MCF 10A (cell line): ENCODE measurements at regions not wholly inside any gene's neighbourhood (a gene's known extent, or its start where the extent isn't known, plus 50 kb on each side); places are given as distances from the start of the nearest gene placed in this dataset.

Source experiments
- BruUV-seq: library from RNA; stranded (reverse); fragments of 400-500 nt; replicated peaks from 2 replicates; lab custom pipeline; 2021; lab: Mats Ljungman, UMichigan
- CTCF ChIA-PET: fragments of 300-600 bp; sonication (Branson Sonifier 250); formaldehyde crosslinking; extraction: SDS; loops from one replicate; lab custom pipeline; 2021; ENCODE audit warnings: antibody characterized with exemption, inconsistent platforms; lab: Yijun Ruan, JAX
- POLR2A ChIA-PET: fragments of 300-600, 350-650 bp; sonication (Branson Sonifier 250); formaldehyde crosslinking; extraction: SDS; loops from one replicate; lab custom pipeline; 2020; ENCODE audit warnings: antibody characterized with exemption, inconsistent platforms; lab: Yijun Ruan, JAX
- DNase-seq: peaks from one replicate; pipeline ENCODE4 v3.0.0-alpha.2; 2018; ENCODE audit not compliant: unreplicated experiment
- H3K27ac Mint-ChIP-seq: one replicate; pipeline ENCODE4 v1.8.0; 2022; ENCODE audit warnings: mild to moderate bottlenecking, low read depth, mixed read lengths; ENCODE audit not compliant: unreplicated experiment
- H3K27me3 Mint-ChIP-seq: one replicate; pipeline ENCODE4 v1.8.0; 2022; ENCODE audit warnings: mixed read lengths; ENCODE audit not compliant: insufficient read depth, unreplicated experiment
- H3K36me3 Mint-ChIP-seq: one replicate; pipeline ENCODE4 v1.8.0; 2022; ENCODE audit warnings: mild to moderate bottlenecking, moderate library complexity, mixed read lengths; ENCODE audit not compliant: insufficient read depth, unreplicated experiment
- H3K4me1 Mint-ChIP-seq: one replicate; pipeline ENCODE4 v1.8.0; 2022; ENCODE audit warnings: mixed read lengths; ENCODE audit not compliant: insufficient read depth, unreplicated experiment
- H3K4me3 Mint-ChIP-seq: one replicate; pipeline ENCODE4 v1.8.0; 2022; ENCODE audit warnings: mild to moderate bottlenecking, moderate library complexity, mixed read lengths; ENCODE audit not compliant: unreplicated experiment
- H3K9me3 Mint-ChIP-seq: one replicate; pipeline ENCODE4 v1.8.0; 2022; ENCODE audit warnings: mixed read lengths; ENCODE audit not compliant: unreplicated experiment
- intact Hi-C: fragments of 100-400 bp; cut with micrococcal nuclease; formaldehyde crosslinking; loops from 2 replicates; pipeline ENCODE4 v1.14.1; 2022
- TF ChIP-seq, protein P1 (sequence below): fragments of 200-600 bp; IDR thresholded peaks from one replicate; pipeline ENCODE4 v1.8.0; 2022; ENCODE audit warnings: antibody characterized with exemption, mild to moderate bottlenecking; ENCODE audit not compliant: unreplicated experiment

GRCh38 chr2:42893047-42893758 is 100.8 kb upstream of the HAAO start:
- BruUV-seq: no TSS peak
- ChIA-PET CTCF (interaction anchor here (1.2 kb wide), 1 partner anchor 65 kb away, joined by 4 read pairs; no protein-coding TSS in a partner anchor), POLR2A (no interaction called here)
- Mint-ChIP-seq H3K27ac (no peak overlapping the region), H3K4me3 (no peak overlapping the region), H3K36me3 (no peaks in the 10 kb centered on the region), H3K27me3 (no peaks in the 10 kb centered on the region), H3K9me3 (no peaks in the 10 kb centered on the region), H3K4me1 (peaks cover 6% of the 10 kb centered on the region)
- DNase-seq: no peak
- TF ChIP-seq, protein P1, sequence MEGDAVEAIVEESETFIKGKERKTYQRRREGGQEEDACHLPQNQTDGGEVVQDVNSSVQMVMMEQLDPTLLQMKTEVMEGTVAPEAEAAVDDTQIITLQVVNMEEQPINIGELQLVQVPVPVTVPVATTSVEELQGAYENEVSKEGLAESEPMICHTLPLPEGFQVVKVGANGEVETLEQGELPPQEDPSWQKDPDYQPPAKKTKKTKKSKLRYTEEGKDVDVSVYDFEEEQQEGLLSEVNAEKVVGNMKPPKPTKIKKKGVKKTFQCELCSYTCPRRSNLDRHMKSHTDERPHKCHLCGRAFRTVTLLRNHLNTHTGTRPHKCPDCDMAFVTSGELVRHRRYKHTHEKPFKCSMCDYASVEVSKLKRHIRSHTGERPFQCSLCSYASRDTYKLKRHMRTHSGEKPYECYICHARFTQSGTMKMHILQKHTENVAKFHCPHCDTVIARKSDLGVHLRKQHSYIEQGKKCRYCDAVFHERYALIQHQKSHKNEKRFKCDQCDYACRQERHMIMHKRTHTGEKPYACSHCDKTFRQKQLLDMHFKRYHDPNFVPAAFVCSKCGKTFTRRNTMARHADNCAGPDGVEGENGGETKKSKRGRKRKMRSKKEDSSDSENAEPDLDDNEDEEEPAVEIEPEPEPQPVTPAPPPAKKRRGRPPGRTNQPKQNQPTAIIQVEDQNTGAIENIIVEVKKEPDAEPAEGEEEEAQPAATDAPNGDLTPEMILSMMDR: no peak
- intact Hi-C loops: no loop called here

- no peak for DNase-seq
- Mint-ChIP-seq H3K4me3 (no peak overlapping the region), H3K27me3 (no peaks in the 10 kb centered on the region), H3K4me1 (no peaks in the 10 kb centered on the region), H3K9me3 (no peaks in the 10 kb centered on the region), H3K36me3 (no peaks in the 10 kb centered on the region), H3K27ac (no peak overlapping the region)
- ChIA-PET CTCF (interaction anchor here (0.6 to 0.8 kb wide), 2 partner anchors 9 to 50 kb away, joined by 3 read pairs; no protein-coding TSS in a partner anchor), POLR2A (no interaction called here)
- no TSS peak for BruUV-seq
- TF ChIP-seq, protein P1: no peak
- intact Hi-C loops: no loop called here
Observed at GRCh38 chr2:42890791-42891355, 98.5 kb upstream of the HAAO start.

GRCh38 chr2:42888321-42889245 is 96.2 kb upstream of the HAAO start:
- no peak overlapping the region for H3K27ac Mint-ChIP-seq

More at GRCh38 chr2:42888321-42889245, 96.2 kb upstream of the HAAO start:
- BruUV-seq: no TSS peak
- DNase-seq: no peak
- intact Hi-C loops: no loop called here
- Mint-ChIP-seq H3K4me3 (no peak overlapping the region), H3K36me3 (no peaks in the 10 kb centered on the region), H3K4me1 (no peaks in the 10 kb centered on the region), H3K27me3 (no peaks in the 10 kb centered on the region), H3K9me3 (no peaks in the 10 kb centered on the region)
- TF ChIP-seq, protein P1: no peak
- CTCF ChIA-PET: no interaction called here
- POLR2A ChIA-PET: no interaction called here
